HG03558 (cell line): ENCODE measurements at regions not wholly inside any gene's neighbourhood (a gene's known extent, or its start where the extent isn't known, plus 50 kb on each side); places are given as distances from the start of the nearest gene placed in this dataset.

Experiments
- ATAC-seq: cut with Tn5 transposase; IDR thresholded peaks from one replicate; pipeline ENCODE4 v1.9.1; 2021; ENCODE audit warnings: moderate number of reproducible peaks; ENCODE audit not compliant: unreplicated experiment; ENCODE audit errors: extremely low read depth

DNA sequence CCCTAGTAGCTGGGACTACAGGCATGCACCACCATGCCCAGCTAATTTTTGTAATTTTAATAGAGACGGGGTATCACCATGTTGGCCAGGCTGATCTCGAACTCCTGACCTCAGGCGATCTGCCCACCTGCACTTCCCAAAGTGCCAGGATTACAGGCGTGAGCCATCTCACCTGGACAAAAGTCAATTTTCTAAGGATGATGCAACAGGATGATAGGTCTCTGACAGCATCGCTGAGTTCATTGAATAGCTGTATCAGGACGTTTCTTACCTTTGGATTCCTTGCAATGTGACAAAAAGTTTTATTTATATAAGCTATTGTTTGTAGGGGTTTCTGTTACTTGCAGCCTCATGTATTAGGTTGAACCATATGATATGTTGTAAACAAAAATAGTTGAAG is 55.5 kb upstream of the PCED1B start:
- ATAC-seq = no peak

DNA sequence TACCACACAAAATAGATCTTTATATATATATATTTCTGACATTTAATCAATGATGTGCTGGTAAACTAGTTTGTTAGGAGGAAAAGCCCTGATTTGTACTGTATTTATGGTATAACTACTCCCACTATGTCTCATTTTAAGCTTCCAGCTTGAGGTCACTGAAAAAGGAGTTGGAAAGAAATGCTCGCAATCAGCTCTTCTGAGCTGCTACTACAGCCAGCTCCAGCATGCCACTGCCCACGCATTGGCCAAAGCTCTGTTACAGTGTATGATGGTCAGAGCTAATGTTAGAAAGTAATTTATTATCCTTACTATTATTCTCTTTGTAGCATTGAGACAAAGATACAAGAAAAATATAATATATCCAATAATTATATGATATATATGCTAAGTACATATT is 55.0 kb upstream of the PCED1B start:
- no peak for ATAC-seq

DNA sequence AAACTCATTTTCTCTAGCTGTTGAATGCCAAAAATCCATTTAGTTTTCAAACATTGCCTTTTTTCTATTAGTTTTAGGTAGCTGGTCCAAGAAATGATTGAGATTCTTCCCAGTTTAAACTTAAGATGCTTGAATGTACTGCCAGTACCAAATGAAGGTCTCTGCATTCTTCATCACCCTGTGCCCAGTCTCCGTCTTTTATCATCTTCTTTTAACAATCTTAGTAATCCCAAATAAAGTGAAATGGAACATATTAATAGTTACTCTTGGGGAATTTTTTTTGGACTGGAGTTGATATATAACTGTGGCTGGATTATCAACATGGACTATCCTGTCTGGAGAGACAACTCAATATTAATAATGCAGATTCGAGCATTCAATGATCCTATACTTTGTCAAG is 54.1 kb upstream of the PCED1B start:
- no peak for ATAC-seq

DNA sequence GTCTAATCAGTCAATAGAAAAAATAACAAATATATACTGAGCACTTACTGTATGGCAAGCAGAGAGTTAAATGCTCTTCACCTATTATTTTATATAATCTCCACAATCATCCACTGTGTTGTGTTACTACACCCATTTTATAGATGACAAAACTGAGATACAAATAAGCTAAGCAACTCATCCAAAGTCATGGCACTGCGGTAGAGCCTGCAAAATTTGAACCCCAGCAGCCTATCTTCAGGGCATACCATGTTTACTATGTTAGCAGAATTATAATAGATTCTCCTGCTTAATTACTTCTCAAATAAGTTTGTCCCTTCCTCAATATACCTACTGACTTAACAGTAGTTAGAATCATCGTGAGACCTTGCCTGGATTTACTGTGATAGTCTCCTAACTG is 53.6 kb upstream of the PCED1B start:
- ATAC-seq = no peak

DNA sequence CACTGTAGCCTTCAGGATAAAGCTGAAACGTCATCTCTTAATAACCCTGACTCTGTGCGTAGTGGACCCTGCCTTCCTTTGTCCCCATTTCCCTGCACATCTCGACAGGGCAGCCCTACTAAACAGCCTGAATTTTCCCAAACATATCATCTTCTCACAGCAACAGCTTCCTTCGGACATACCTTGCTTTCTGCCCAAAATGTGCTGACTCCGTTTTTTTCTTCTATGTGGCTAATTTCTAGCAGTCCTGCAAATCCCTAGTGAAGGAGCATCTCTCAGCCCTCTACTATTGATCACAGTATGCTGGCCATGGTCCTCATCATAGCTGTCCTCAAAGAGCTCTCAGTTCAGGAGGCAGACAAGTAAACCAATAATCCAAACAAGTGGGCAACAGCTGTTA is 53.1 kb upstream of the PCED1B start:
- no peak for ATAC-seq
